ENCODE measurements at regions not wholly inside any gene's neighbourhood (a gene's known extent, or its start where the extent isn't known, plus 50 kb on each side); places are given as distances from the start of the nearest gene placed in this dataset.

- DNase-seq (ENCODE audit: low read depth): no peak
- no peak overlapping the region for H3K4me3 ChIP-seq (ENCODE audit: low read depth, low read length)
- TF ChIP-seq, protein P1, sequence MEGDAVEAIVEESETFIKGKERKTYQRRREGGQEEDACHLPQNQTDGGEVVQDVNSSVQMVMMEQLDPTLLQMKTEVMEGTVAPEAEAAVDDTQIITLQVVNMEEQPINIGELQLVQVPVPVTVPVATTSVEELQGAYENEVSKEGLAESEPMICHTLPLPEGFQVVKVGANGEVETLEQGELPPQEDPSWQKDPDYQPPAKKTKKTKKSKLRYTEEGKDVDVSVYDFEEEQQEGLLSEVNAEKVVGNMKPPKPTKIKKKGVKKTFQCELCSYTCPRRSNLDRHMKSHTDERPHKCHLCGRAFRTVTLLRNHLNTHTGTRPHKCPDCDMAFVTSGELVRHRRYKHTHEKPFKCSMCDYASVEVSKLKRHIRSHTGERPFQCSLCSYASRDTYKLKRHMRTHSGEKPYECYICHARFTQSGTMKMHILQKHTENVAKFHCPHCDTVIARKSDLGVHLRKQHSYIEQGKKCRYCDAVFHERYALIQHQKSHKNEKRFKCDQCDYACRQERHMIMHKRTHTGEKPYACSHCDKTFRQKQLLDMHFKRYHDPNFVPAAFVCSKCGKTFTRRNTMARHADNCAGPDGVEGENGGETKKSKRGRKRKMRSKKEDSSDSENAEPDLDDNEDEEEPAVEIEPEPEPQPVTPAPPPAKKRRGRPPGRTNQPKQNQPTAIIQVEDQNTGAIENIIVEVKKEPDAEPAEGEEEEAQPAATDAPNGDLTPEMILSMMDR (IDR thresholded peaks at IDR 0.05; ENCODE audit: low read depth, low read length, missing control alignments): no peak
- in situ Hi-C loops (cut with HindIII; ENCODE audit: low sequenced_read_pairs): no loop called here
Observed at GRCh38 chr3:82745544-82745943, 984.1 kb upstream of the GBE1 start.

DNA sequence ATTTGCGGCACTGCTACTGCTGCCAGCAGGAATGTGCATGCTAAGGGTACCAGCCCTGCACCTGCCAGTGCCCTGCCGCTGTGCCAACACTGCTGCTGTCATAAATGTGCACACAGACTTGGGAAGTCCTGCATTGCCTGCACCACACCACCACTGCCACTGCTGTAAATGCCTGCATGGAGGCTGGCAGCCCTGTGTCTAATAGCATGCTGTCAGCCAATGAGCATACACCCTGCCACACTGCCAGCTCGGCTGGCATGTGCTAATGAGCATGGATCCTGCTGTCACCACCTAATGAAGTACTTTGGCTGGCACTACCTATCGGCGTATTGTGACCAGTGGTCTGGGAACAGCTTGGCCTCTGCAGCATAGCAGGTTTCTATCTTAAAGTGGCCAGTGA lies 981.8 kb upstream of the GBE1 start:
- TF ChIP-seq, protein P1 (IDR thresholded peaks at IDR 0.05; ENCODE audit: low read depth, low read length, missing control alignments): no peak
- H3K4me3 ChIP-seq (ENCODE audit: low read depth, low read length): no peak overlapping the region
- in situ Hi-C loops (cut with HindIII; ENCODE audit: low sequenced_read_pairs): no loop called here
- no peak for DNase-seq (ENCODE audit: low read depth)

GRCh38 chr3:82741346-82741745 lies 979.9 kb upstream of the GBE1 start:
- in situ Hi-C loops (cut with HindIII; ENCODE audit: low sequenced_read_pairs): no loop called here
- H3K4me3 ChIP-seq (ENCODE audit: low read depth, low read length): no peak overlapping the region
- DNase-seq (ENCODE audit: low read depth): no peak
- TF ChIP-seq, protein P1 (IDR thresholded peaks at IDR 0.05; ENCODE audit: low read depth, low read length, missing control alignments): no peak

DNA sequence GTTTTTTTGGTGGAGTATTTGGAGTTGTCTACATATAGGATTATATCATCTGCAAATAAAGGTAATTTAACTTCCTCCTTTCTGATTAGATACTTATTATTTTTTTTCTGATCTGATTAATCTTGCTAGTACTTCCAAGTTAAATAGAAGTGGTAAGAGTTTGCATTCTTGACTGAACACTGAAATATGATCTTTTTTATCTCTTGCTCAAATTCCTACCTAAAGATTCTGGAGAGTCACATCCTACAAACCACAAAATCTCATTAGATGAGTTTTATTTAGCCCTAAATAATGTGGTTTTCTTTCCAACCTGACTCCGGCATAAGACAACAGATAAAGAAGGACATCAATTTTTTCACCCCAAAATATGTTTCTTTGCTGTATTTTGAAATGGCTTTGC lies 977.9 kb upstream of the GBE1 start:
- TF ChIP-seq, protein P1 (IDR thresholded peaks at IDR 0.05; ENCODE audit: low read depth, low read length, missing control alignments): no peak
- in situ Hi-C loops (cut with HindIII; ENCODE audit: low sequenced_read_pairs): no loop called here
- no peak for DNase-seq (ENCODE audit: low read depth)
- H3K4me3 ChIP-seq (ENCODE audit: low read depth, low read length): no peak overlapping the region

DNA sequence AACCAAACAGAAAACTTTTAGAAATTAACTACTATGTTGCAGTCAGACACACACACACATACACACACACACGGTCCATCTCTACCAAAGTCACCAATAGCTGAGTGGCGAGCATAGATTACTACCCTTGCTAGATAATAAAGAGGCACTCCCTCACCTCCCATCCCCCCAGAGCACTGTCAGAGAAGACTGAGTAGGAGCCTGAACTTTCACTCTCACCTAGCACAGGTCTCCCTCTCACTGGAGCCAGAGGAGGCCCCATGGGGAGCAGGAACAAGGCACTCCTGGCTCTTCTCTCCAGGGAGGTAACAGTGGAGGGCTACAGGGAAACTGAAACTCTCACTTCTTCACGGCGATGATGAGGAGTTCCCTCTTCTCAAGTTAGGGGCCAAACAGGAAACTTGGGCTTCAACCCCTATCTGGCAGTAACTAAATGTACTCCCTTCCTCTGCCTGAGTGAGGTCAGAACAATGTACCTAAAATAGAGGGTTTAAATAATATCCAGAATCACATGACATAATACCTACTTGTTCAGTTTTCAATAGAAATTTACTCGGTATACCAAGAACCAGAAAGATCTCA lies 975.3 kb upstream of the GBE1 start:
- in situ Hi-C loops (cut with HindIII; ENCODE audit: low sequenced_read_pairs): no loop called here
- H3K4me3 ChIP-seq (ENCODE audit: low read depth, low read length): no peak overlapping the region
- DNase-seq (ENCODE audit: low read depth): no peak
- TF ChIP-seq, protein P1 (IDR thresholded peaks at IDR 0.05; ENCODE audit: low read depth, low read length, missing control alignments): no peak

DNA sequence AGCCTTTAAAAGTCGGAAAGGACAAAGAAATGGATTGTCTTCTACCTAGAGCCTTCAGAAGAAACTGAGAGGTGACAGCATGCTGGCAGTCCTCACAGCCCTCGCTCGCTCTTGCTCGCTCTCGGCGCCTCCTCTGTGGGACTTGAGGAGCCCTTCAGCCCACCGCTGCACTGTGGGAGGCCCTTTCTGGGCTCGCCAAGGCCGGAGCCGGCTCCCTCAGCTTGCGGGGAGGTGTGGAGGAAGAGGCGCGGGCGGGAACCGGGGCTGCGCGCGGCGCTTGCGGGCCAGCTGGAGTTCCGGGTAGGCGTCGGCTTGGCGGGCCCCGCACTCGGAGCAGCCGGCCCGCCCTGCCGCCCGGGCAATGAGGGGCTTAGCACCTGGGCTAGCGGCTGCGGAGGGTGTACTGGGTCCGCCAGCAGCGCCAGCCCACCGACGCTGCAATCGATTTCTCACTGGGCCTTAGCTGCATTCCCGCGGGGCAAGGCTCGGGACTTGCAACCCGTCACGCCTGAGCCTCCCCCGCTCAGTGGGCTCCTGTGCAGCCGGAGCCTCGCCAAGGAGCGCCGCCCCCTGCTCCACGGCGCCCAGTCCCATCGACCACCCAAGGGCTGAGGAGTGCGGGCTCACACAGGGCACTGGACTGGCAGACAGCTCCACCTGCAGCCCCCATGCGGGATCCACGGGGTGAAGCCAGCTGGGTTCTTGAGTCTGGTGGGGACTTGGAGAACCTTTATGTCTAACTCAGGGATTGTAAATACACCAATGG lies 953.8 kb upstream of the GBE1 start:
- in situ Hi-C loops (cut with HindIII; ENCODE audit: low sequenced_read_pairs): no loop called here
- H3K4me3 ChIP-seq (ENCODE audit: low read depth, low read length): no peak overlapping the region
- TF ChIP-seq, protein P1 (IDR thresholded peaks at IDR 0.05; ENCODE audit: low read depth, low read length, missing control alignments): no peak
- DNase-seq (ENCODE audit: low read depth): no peak
